NCI-H526 (cell line): ENCODE measurements at regions not wholly inside any gene's neighbourhood (a gene's known extent, or its start where the extent isn't known, plus 50 kb on each side); places are given as distances from the start of the nearest gene placed in this dataset.
A peak's percentile ranks its signal among the peaks of the same experiment; 100 is the strongest.
"Not testable (repeated sequence)": the region's sequence is repeated elsewhere in the genome, so short reads cannot be mapped to it uniquely, and the experiment has no call there.

Experiments
- DNase-seq, 2 experiments: peaks; one replicate each; lab custom pipeline; 2025; lab: John Stamatoyannopoulos, UW

DNA sequence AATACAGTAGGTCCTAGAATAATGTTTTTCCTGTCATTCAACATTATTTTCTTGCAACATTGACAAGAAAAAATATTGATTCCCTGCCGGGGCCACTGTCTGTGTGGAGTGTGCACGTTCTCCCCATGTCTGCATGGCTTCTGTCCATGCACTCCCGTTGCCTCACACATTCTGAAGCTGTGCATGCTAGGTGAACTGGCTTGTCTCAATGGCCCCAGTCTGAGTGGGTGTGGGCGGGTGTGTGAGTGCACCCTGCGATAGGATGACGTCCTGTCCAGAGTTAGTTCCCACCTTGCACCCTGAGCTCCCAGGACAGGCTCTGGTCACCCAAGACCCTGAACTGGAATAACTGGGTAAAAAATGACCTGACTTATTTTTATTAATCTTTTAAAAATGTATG is 186.1 kb downstream of the CAND1 start:
- no peak for DNase-seq

DNA sequence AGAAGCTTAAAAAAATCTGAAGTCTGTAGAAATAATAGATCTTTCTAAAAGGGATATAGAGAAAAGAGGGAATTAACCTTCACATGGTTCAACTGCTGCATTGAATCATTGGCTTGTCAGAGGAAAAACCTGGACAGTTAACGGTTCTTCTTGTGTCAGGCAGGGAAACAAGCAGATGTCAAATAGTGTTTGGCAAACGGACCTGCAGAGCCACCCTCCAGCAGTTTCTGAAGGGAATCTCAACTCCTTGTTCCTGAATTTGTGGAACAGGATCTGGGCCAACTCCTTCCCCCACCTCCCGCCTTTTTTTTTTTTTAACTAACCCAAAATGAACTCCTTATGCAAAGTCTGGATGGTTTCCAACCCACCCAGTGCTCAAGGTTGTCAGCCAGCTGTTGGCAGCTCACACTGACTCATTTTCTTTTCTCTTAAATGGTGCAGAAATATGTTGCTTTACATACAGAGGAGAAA is 187.3 kb downstream of the CAND1 start:
- no peak for DNase-seq

DNA sequence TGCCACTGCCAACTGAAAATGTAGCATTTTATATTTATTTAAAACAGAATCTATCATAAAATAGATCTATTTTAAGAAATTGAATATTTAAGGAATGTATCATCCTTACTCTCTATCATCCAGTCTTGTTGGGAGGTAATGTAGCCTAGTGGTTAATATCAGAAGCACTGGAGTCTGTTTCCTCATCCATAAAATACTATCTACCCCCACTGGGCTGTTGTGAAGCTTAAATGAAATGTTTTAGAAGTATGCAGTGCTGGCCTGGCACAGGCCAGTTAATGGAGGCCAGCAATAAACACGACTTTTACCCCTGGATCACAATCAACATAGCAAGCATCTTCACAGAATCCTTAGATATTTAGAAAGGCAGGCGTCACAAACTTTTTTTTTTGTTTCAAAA is 188.0 kb downstream of the CAND1 start:
- no peak for DNase-seq

DNA sequence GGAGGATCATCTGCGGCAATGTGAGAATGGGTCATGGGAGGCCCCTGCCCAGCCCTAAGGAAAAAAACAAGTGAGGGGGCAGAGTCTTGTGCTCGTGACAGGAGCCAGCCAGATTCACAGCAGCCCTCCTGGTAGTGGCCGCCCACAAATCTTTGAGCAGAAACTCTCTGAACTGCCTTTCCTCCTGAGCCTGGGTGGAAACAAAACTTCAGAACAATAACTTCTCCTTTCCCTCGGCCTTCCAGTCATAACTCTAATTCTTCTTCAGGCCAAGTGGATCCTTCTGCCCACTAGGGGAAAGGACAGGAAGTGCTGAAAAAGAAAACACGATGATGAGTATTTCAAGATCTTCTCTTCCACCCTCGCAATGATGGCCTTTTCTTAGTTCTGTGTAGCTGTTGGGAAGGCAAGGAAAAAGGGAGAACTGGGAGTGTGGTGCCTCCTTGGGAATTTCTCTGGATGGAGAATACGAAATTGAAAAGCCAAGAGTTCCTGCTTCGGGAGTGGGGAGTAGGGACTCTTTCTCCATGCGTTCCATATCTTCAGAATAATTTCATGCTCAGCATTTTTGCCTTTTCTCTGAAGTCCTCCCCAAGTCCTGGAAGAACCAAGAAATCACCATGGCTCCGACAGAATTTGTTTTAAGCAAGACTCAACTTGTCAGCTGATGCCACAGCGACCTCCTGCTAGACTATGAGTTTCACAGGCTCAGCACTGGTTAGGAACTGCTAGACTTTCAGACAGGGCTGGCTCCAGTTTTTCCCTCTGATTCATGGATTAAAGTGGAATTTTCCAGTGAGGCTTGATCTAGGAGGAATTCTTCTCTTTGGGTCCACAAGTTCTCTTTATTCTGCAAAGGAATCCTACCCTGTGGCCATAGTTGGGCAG is 188.9 kb downstream of the CAND1 start:
- no peak for DNase-seq

DNA sequence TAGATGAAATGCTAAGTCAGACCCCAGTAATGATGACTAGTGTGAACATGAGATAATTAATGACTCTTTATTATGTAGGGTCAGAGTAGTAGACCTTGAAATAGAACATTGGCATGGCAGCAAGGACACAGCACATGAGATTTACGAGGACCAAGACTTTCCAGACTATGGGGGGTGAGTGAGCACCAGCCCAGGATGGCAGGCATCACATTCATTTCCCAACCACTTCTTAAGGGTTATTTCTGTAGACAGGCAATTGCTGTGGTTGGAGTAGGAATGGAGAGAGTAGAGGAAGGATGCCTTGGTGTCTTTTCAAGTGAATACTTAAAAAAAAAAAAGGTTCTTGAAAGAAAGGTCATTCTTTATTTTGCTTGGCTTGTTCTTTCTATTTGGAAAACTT is 189.4 kb upstream of the DYRK2 start:
- DNase-seq: no peak

DNA sequence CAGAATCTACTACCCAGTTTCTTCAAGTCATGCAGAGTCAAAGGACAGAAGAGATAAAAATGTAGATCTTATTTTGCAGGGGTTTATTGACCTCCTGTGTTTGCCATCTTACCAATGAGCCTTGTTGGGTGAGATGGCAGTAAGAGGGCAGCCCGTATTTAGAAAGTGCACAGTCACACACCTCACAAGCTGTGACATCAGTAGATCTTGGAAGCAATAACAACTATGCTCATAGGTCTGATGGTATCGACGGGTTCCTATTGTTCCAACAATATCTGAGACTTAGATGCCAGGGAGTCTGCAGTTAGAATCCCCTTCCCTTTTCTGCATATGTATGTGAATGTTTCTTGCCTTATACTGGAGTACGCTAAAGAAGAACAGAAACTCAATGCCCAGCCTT is 189.0 kb upstream of the DYRK2 start:
- DNase-seq: no peak

DNA sequence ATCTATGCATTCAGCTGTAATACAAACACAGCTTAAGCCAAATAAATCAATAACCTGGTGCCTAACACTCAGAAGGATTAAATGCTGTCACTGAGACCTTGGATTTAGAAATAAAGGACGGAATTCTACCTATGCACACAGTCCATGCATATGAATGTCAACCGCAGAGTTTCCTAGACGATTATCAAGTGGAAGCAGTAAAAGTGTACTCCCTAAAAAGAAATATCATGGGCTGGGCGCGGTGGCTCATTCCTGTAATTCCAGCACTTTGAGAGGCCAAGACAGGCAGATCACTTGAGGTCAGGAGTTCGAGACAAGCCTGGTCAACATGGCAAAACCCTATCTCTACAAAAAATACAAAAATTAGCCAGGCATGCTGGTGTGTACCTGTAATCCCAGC is 188.2 kb upstream of the DYRK2 start:
- DNase-seq: no peak

DNA sequence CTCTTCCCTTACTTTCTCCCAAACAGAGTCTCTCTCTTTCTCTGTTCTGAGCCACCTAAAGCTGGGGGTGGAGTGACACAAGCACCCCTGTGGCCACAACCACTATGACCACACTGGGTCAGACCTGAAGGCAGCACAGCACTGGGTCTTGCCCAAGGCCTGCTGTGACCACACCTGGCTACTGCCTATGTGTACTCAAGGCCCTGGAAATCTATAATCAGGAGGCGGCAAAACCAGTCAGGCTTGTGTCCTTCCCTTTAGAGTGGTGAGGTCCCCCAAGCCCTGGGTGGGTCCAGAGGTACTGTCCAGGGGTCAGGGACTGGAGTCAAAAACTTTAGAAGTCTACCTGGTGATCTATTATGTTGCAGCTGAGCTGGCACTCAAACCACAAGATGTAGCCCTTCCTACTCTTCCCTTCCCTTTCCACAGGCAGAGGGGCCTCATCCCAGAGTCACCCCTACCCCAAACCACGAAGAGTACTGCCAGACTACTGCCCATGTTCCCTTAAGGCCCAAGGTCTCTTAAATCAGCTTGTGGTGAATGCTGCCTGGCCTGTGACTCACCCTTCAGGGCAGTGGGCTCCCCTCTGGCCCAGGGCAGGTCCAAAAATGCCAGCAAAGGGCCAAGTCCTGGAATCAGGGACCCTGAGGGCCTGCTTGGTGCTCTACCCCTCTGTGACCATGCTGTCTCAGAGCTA is 179.8 kb upstream of the DYRK2 start:
- DNase-seq: no peak

DNA sequence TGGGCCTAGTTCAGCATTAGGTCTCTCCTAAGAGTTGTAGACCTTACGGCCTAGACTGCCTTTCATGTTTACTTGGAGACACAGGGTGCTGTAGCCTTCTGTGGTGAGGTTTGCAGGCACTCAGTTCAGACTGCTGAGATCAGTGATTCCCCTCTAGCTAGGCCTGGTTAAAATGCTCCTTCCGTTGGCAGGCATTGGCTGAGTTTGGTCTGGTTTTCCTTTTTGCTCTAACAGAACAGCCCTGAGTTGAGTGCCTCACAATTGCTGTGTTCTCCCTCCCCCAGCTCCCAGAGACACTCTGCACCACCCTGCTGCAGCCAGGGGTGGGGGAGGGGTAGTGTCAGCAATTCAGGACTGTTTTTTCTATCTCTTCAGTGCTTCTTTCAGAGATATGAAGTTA is 178.9 kb upstream of the DYRK2 start:
- no peak for DNase-seq

DNA sequence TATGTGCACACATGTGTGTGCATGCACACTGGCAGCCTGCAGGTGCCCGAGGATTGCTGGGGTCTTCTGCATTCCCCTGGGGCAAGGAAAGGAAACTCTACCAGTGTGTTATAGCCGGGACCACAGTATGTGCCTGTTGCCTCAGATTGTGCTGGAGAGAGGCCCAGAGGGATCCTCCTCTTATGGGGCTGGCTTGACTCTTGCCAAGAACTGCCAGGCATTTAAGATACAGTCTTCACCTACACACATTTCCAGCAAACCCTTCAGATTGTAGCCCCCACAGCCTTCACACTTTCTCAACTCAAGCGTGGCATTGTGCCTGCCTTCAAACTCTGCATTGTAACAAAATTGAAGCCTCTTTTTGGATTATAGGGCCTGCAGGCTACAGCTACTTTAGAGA is 176.7 kb upstream of the DYRK2 start:
- no peak for DNase-seq

DNA sequence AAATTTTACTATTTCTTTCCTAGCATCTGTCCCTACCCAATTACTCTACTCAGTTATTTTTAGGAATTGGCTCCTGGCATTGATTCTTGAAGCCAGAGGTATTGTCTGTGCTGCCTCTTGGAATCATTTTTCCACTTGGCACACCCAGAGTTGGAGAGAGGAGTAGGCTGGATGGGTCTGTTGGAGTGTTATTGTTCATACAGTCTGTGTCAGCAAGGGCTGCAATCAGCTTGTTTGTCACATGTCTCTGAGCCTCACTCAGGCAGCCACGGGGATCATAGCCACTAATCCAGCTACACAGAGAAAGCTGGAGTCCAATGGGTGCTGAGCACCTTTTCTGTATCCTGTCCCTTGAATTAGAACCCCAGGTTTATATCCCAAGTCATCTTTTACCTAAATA is 176.0 kb upstream of the DYRK2 start:
- DNase-seq: no peak

DNA sequence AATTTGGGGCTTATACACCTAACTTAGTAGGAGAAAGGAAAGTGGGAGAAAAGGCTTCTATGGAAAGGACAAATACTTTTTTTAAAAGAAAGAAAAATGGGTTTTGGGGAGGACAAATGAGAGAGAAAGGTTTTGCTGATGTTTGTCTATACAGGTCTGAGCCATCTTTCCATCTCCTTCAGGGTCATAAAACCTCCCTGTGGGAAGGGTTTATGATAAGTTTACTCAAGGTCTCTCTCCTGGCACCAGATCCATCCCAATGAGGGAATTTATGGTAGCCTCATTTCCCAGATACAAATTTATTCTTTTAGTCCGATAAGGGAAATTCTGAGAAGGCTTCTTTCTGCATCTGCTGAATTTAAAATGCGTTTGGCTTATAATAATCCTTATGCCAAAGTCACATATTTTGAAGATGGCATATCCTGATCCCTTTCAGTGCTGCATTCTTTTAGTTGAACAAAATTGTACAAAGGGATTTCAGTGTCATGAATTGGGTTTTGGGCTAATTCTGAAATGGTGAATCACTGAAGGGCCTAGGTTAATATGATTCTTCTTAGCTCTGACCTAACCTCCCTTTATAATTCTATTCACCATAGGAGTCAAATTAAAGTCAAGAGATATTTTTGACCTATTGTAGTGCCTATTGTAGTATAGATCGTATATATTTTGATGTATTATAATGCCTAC is 173.5 kb upstream of the DYRK2 start:
- no peak for DNase-seq

DNA sequence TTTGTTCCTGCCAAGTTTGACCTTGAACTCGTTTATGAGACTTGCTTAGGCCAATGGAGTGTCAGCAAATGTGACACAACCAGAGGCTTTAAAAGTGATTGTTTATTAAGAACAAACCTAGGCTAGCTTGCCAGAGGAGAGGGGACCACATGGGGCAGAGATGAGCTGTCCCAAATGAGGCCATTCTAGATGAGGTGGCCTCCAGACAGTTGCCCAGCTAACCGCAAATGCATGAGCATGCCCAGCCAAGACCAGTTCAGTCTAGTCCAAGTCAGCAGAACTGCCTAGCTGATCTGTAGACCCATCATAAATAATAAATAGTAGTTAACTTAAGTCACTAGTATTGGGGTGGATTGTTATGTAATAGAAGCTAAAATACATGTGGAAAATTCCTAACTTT is 172.8 kb upstream of the DYRK2 start:
- no peak for DNase-seq

DNA sequence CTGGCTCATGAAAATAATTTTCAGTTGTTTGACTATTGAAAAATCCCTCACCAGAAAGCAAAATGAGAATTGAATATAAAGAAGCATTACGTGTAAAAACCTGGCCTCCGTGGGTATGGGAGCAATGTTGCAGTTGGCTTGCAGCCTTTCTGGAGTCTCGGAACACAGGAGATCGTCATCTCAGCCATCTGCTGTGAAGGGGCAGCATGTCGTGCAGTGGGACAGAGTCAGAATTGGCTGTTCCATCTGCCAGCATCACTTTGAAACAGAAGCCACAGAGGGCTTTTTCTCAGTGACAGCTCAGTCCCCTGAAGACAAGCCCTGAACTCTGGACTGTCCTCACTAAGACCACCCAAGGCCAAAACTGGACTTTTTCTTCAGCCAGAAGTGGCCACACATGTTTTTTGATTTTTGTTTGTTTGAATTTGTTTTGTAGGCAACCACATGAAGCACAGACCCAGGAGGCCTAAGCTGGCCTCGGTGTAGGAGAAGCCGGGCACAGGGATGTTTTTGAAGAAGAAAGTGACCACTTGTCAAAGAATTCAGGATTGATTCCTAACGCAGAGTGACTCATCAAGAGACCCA is 170.8 kb upstream of the DYRK2 start:
- no peak for DNase-seq

DNA sequence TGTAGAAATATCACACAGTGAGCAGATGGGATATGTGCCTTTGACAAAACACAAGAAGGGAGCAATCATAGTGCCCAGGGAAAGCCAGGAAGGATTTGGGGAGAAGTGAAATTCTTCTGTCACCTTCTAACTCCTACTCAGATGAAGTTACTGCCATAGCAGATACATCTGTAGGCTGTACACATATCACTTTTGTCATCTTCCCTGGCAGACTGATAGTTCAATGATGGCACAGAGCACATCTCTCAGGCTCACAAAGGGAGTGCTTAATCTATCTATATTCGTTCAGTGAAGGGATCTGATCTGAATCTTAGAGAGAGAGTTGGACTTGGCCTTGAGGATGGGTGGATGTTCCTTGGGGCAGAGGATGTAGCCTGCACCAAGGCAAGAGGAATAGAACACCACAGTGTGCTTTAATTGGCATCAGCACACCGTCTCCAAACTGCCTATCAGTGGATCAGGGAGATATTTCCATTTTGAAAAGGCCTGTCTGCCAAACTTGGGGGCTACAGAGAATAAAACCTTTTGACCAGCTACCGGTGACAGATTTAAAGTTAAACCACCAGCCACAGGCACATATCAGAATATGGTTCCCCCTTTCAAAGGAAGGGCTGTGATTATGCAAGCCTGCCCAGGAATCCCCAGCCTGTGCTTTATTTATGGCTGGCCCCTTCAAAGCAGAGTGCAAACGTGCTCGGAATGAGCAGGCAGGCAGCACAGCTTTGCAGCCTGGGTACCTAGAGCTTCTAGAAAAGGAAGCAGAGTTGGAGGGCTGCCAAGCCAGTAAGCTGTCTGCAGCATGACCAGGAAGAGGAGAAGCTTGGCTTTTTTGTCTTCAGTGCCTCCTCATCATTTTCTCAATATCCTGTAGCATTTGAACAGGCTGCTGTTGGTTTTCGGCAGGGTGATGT is 165.5 kb upstream of the DYRK2 start:
- DNase-seq: no peak

DNA sequence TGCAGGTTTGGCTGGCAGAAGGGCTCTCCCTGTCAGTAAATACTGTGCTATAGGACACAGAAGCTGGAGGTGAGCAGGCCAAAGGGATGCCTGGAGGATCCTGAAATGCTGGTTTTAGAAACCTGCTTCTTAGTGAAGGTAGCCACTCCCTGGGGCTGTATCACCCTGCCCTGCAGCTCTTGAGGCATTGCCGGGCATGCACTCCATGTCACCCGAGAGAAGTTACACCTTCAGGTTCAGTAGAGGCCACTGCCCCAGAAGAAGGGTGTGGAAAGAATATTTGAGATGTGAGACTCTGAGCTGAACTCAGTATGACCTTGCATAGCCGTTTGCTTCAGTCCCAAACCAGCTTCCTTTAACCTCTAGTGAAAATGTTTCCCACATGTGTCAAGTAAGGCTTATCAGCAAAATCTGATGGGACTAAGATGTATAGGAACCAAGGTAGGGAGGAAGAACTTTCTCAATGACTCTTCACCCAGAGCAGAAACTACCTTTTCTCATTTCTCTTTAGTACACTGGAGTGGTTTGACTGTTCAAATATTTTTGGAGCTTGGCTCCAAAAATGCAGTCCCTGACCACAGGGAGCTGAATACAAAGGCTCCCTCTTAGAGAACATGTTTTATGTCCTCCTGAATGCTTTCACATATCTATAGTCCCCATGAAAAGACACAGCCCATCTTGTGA is 164.5 kb upstream of the DYRK2 start:
- no peak for DNase-seq

DNA sequence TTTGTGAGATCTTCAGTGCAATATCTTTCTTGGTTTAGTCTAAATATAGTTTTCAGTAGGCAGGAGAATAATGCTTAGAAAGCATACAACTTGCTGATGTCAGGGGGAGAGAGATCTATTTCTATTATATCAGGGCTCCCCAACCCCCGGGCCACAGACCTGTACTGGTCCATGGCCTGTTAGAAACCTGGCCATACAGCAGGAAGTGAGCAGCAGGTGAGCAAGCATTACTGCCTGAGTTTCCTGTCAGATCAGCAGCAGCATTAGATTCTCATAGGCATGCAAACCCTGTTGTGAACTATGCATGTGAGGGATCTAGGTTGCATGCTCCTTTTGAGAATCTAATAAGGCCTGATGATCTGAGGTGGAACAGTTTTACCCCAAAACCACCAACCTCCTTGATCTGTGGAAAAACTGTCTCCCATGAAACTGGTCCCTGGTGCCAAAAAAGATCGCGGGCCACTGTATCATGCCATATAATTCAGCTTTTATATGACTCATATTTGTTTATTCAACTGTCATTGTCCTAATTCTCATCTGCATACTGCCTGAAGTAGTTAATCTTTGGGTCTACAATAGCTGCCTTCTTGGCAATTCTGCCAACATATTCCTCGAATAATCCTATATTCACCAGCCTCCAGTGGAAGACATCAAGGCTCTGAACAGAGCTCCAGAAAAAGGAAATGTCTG is 163.6 kb upstream of the DYRK2 start:
- DNase-seq: peak in 1 of 2 experiments; percentile 15

DNA sequence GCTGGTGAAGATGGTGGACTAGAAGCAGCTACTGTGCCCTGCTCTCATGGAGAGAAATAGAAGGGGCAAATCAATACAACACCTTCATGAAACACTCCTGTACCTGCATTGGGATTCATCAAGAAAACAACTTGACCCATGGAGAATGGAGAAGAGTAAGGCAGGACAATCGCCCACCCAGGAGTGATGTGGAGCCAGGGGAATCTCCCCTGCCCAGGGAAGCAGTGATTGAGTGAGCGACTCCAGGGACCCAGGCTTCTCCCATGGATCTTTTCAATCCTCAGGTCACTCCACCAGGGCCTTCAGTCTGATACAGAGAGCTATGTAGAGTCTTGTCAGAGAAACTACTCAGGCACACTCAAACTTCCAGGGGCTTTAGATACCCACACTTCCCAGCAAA is 161.9 kb upstream of the DYRK2 start:
- DNase-seq: no peak

DNA sequence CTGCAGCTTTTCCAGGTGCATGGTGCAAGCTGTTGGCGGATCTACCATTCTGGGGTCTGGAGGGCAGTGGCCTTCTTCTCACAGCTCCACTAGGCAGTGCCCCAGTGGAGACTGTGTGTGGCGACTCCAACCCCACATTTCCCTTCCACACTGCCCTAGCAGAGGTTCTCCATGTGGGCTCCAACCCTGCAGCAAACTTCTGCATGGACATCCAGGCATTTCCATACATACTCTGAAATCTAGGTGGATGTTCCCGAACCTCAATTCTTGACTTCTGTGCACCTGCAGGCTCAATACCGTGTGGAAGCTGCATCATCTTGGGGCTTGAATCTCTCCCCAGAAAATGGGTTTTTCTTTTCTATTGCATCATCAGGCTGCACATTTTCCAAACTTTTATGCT is 160.2 kb upstream of the DYRK2 start:
- DNase-seq: not testable (repeated sequence)

DNA sequence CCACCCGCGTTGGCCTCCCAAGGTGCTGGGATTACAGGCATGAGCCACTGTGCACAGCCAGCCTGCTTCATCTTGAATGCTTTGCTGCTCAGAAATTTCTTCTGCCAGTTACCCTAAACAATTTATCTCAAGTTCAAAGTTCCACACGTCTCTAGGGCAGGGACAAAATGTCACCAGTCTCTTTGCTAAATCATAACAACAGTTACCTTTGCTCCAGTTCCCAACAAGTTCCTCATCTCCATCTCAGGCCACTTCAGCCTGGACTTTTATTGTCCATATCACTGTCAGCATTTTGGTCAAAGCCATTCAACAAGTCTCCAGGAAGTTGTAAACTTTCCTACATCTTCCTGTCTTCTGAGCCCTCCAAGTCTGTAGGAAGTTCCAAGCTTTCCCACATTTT is 159.5 kb upstream of the DYRK2 start:
- DNase-seq: no peak
